Prostate gland (tissue), 2 donors: ENCODE measurements at regions not wholly inside any gene's neighbourhood (a gene's known extent, or its start where the extent isn't known, plus 50 kb on each side); places are given as distances from the start of the nearest gene placed in this dataset.

Experiments
- DNase-seq: peaks from one replicate; pipeline ENCODE4 v3.0.0-alpha.2; 2019; ENCODE audit warnings: low spot score
- H3K27ac ChIP-seq, 2 donors: fragments of 200-600 bp; sonication (generic); 2 replicates each; pipeline ENCODE4 v1.5.1; 2017 to 2019
- H3K27me3 ChIP-seq: fragments of 200-600 bp; sonication (generic); replicated peaks from 2 replicates; pipeline ENCODE4 v1.5.1; 2019; ENCODE audit not compliant: insufficient read depth
- H3K36me3 ChIP-seq, 2 donors: fragments of 200-600 bp; sonication (generic); 1 replicate in 1 of 2; 2 replicates in 1 of 2; pipeline versions ENCODE4 v1.5.1 to v1.8.1; 2017 to 2019
- H3K4me1 ChIP-seq: fragments of 200-600 bp; sonication (generic); replicated peaks from 2 replicates; pipeline ENCODE4 v1.5.1; 2019
- H3K4me3 ChIP-seq, 2 donors: fragments of 200-600 bp; sonication (generic); 2 replicates each; pipeline ENCODE4 v1.5.1; 2017 to 2019
- H3K9me3 ChIP-seq: fragments of 200-600 bp; sonication (generic); 2 replicates; pipeline ENCODE4 v1.5.1; 2017
- POLR2A ChIP-seq: fragments of 450-650 bp; IDR thresholded peaks from one replicate; pipeline ENCODE4 v1.6.1; 2016; ENCODE audit warnings: antibody characterized with exemption, mild to moderate bottlenecking
- POLR2AphosphoS5 ChIP-seq: sonication (generic); formaldehyde crosslinking; IDR thresholded peaks from one replicate; pipeline ENCODE4 v1.6.1; 2017; ENCODE audit warnings: antibody characterized with exemption
- WGBS: methylation state at CpG from one replicate; pipeline ENCODE4 v1.1.5; 2018; 5-methylcytosine and 5-hydroxymethylcytosine counted together
- intact Hi-C: fragments of 100-400 bp; cut with DNase I; formaldehyde crosslinking; loops from one replicate; pipeline ENCODE4 v1.14.2; 2022
- TF ChIP-seq, protein P1 (sequence below), 4 experiments: fragments of 200-600 bp in 2 of 4; fragments of 450-650 bp in 2 of 4; sonication (generic) in 2 of 4; IDR thresholded peaks; 1 replicate in 3 of 4; 2 replicates in 1 of 4; pipeline ENCODE4 v1.5.1; 2016 to 2019; ENCODE audit warnings: antibody characterized with exemption in 4 of 4, mild to moderate bottlenecking in 2 of 4, moderate library complexity in 2 of 4

DNA sequence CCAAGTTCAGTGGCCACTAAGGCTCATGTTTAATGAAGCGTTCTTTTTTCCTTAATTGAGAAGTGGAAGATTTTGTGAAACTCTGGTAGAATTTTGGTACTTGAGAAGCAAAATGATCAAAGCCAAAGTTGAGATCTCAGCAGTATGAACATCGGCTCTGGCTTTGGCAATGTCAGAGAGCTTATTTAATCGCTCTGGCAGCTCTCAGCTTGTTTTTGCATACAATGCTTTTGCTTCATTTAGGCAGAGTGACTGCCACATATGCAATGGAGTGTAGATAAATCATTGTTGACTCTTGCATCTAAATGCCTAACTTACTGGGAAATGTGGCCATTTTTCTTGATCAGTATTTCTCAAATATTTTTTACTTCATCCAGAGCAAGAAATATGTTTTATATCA lies 135.7 kb downstream of the AASDH start:
- Histone ChIP-seq H3K4me1 (no peaks in the 10 kb centered on the region), H3K27me3 (no peaks in the 10 kb centered on the region), H3K4me3 (no peak overlapping the region), H3K27ac (no peak overlapping the region), H3K36me3 (no peaks in the 10 kb centered on the region), H3K9me3 (no peaks in the 10 kb centered on the region)
- 79% methylated on average over 3 of the region's 3 CpGs for WGBS
- TF ChIP-seq, protein P1, sequence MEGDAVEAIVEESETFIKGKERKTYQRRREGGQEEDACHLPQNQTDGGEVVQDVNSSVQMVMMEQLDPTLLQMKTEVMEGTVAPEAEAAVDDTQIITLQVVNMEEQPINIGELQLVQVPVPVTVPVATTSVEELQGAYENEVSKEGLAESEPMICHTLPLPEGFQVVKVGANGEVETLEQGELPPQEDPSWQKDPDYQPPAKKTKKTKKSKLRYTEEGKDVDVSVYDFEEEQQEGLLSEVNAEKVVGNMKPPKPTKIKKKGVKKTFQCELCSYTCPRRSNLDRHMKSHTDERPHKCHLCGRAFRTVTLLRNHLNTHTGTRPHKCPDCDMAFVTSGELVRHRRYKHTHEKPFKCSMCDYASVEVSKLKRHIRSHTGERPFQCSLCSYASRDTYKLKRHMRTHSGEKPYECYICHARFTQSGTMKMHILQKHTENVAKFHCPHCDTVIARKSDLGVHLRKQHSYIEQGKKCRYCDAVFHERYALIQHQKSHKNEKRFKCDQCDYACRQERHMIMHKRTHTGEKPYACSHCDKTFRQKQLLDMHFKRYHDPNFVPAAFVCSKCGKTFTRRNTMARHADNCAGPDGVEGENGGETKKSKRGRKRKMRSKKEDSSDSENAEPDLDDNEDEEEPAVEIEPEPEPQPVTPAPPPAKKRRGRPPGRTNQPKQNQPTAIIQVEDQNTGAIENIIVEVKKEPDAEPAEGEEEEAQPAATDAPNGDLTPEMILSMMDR (IDR thresholded peaks at IDR 0.05), result no peak
- TF ChIP-seq POLR2A (no peak), POLR2AphosphoS5 (no peak)
- no peak for DNase-seq
- intact Hi-C loops, result no loop called here

GRCh38 chr4:56250776-56251175 lies 136.5 kb downstream of the AASDH start:
- no peak overlapping the region for H3K4me3 ChIP-seq
- TF ChIP-seq, protein P1 (IDR thresholded peaks at IDR 0.05), result no peak
- TF ChIP-seq POLR2A, result no peak
- TF ChIP-seq POLR2AphosphoS5, result no peak
- intact Hi-C loops, result no loop called here
- H3K27ac ChIP-seq, result no peak overlapping the region
- H3K36me3 ChIP-seq, result no peaks in the 10 kb centered on the region
- no peak for DNase-seq
- no peaks in the 10 kb centered on the region for H3K4me1 ChIP-seq
- H3K9me3 ChIP-seq, result no peaks in the 10 kb centered on the region
- WGBS, result 91% methylated on average over 2 of the region's 2 CpGs
- H3K27me3 ChIP-seq, result no peaks in the 10 kb centered on the region

DNA sequence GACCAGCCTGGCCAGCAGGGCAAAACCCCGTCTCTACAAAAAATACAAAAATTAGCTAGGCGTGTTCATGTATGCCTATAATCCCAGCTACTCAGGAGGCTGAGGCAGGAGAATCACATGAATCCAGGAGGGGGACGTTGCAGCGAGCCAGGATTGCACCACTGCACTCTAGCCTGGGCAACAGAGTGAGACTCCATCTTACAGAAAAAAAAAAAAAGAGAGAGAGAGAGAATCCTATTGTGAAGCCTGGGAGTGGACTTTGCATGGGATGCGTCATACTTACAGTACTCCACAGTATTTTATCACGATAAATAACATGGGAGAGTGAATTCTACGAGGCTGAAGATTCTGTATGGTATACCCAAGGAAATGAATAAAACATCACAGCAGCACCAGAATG lies 139.6 kb downstream of the AASDH start:
- 80% methylated on average over 7 of the region's 7 CpGs for WGBS
- H3K9me3 ChIP-seq, result no peaks in the 10 kb centered on the region
- DNase-seq, result no peak
- H3K27me3 ChIP-seq, result no peaks in the 10 kb centered on the region
- no peaks in the 10 kb centered on the region for H3K4me1 ChIP-seq
- H3K27ac ChIP-seq, result no peak overlapping the region
- H3K4me3 ChIP-seq, result no peak overlapping the region
- no peaks in the 10 kb centered on the region for H3K36me3 ChIP-seq
- intact Hi-C loops, result no loop called here
- TF ChIP-seq, protein P1 (IDR thresholded peaks at IDR 0.05), result no peak
- TF ChIP-seq POLR2AphosphoS5, result no peak
- TF ChIP-seq POLR2A, result no peak

- intact Hi-C loops, result no loop called here
- WGBS, result 71% methylated on average over 3 of the region's 3 CpGs
- TF ChIP-seq POLR2AphosphoS5 (no peak), POLR2A (no peak)
- TF ChIP-seq, protein P1 (IDR thresholded peaks at IDR 0.05), result no peak
These were observed 141.1 kb downstream of the AASDH start for GRCh38 chr4:56246233-56246610.

DNA sequence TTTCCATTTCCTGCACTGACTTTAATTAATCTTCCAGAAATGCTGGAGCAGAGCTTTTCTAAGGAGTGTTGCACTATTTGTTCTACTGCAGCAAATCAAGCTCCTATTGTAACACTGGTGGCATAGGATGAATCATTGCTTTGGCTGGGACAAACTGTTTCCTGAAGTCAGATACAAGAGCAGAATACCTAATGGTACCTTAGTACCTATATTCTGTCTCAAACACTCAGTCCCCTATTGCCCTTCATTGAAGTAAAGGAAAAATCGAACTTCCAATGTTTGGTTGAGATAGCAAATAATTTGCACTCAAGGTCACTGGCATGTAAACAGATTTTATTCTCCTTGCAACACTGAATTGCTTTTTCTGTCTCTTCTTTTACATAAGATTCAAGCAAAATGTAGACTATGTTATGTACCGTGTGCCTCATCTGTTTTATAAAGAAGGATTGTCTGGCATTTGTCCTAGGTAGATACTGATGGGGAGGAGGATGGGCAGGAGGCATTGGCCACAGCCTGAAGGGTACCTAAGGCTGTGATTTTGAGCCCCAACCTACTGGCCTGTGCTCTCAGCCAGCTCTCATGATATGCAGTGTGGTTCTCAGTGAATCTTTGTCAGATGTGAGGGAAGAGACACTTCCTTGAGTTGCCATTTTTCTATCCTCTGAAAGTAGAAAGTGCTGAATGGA lies 141.6 kb downstream of the AASDH start:
- Histone ChIP-seq H3K27ac (no peak overlapping the region), H3K9me3 (no peaks in the 10 kb centered on the region), H3K27me3 (no peaks in the 10 kb centered on the region), H3K4me1 (no peaks in the 10 kb centered on the region), H3K4me3 (no peak overlapping the region), H3K36me3 (no peaks in the 10 kb centered on the region)
- TF ChIP-seq POLR2A (no peak), POLR2AphosphoS5 (no peak)
- intact Hi-C loops, result no loop called here
- WGBS, result 67% methylated on average over 2 of the region's 2 CpGs
- DNase-seq, result no peak

More at GRCh38 chr4:56246233-56246610, 141.1 kb downstream of the AASDH start:
- no peaks in the 10 kb centered on the region for H3K36me3 ChIP-seq
- no peak overlapping the region for H3K4me3 ChIP-seq
- no peaks in the 10 kb centered on the region for H3K4me1 ChIP-seq
- no peak overlapping the region for H3K27ac ChIP-seq
- H3K9me3 ChIP-seq, result no peaks in the 10 kb centered on the region
- no peaks in the 10 kb centered on the region for H3K27me3 ChIP-seq
- DNase-seq, result no peak
